ENCODE measurements at regions not wholly inside any gene's neighbourhood (a gene's known extent, or its start where the extent isn't known, plus 50 kb on each side); places are given as distances from the start of the nearest gene placed in this dataset.

DNA sequence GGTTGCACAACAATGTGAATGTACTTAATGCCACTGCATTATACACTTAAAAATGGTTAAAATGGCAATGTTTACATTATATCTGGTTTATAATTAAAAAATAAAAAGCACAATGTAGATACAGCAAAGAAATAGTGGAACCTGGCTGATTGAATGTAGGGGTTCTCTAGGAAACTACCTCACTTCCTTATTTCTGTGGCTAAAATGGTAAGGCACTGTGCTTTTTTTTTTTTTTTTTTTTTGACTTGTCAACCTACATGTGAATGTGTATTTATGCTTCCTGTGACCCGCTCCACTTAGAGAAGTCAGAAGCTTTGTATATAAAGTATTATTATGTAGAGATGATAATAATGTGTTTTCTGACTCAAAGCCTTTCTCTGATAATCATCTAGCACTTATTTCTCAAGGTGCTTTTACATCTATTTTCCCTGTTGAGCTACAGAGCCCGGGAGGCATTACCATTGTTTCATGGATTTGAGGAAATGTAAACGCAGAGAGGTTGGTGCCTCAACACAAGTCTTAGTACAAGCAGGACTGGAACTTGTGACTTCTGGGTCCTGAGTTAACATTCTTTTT is 55.0 kb downstream of the SOX4 start:
- no peak for TF ChIP-seq POLR2A (IDR thresholded peaks at IDR 0.05)
- TF ChIP-seq, protein P1, sequence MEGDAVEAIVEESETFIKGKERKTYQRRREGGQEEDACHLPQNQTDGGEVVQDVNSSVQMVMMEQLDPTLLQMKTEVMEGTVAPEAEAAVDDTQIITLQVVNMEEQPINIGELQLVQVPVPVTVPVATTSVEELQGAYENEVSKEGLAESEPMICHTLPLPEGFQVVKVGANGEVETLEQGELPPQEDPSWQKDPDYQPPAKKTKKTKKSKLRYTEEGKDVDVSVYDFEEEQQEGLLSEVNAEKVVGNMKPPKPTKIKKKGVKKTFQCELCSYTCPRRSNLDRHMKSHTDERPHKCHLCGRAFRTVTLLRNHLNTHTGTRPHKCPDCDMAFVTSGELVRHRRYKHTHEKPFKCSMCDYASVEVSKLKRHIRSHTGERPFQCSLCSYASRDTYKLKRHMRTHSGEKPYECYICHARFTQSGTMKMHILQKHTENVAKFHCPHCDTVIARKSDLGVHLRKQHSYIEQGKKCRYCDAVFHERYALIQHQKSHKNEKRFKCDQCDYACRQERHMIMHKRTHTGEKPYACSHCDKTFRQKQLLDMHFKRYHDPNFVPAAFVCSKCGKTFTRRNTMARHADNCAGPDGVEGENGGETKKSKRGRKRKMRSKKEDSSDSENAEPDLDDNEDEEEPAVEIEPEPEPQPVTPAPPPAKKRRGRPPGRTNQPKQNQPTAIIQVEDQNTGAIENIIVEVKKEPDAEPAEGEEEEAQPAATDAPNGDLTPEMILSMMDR (IDR thresholded peaks at IDR 0.05): no peak
- Histone ChIP-seq H3K4me1 (no peaks in the 10 kb centered on the region), H3K27me3 (no peaks in the 10 kb centered on the region), H3K4me3 (no peak overlapping the region), H3K9me3 (no peaks in the 10 kb centered on the region), H3K27ac (no peak overlapping the region), H3K36me3 (no peaks in the 10 kb centered on the region)
- intact Hi-C loops (cut with DNase I): no loop called here
- 70 to 76% (median 75%) methylated on average over 3 of the region's 3 CpGs for WGBS, 4 donors
- DNase-seq: no peak
- no peak for ATAC-seq

DNA sequence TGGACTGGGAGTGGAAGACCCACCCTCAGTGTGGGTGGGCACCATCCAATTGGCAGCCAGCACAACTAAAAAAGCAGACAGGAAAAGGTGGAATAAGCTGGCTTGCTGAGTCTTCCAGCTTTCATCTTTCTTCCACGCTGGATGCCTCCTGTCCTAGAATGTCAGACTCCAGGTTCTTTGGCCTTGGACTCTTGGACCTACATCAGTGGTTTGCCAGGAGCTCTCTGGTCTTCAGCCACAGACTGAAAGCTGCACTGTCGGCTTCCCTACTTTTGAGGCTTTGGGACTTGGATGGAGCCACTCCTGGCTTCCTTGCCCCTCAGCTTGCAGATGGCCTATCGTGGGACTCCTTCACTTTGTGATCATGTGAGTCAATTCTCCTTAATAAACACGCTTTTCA is 59.8 kb downstream of the SOX4 start:
- Histone ChIP-seq H3K27ac (no peak overlapping the region), H3K9me3 (no peaks in the 10 kb centered on the region), H3K4me1 (no peaks in the 10 kb centered on the region), H3K4me3 (no peak overlapping the region), H3K36me3 (no peaks in the 10 kb centered on the region), H3K27me3 (no peaks in the 10 kb centered on the region)
- intact Hi-C loops (cut with DNase I): no loop called here
- DNase-seq: no peak
- ATAC-seq: no peak
- TF ChIP-seq POLR2A (IDR thresholded peaks at IDR 0.05): no peak
- TF ChIP-seq, protein P1 (IDR thresholded peaks at IDR 0.05): no peak
- WGBS, 4 donors: 67 to 94% (median 69%) methylated on average over 4 of the region's 4 CpGs

- DNase-seq: no peak
- Histone ChIP-seq H3K36me3 (no peaks in the 10 kb centered on the region), H3K27me3 (no peaks in the 10 kb centered on the region), H3K4me3 (no peak overlapping the region), H3K27ac (no peak overlapping the region), H3K4me1 (no peaks in the 10 kb centered on the region), H3K9me3 (no peaks in the 10 kb centered on the region)
- no peak for ATAC-seq
- TF ChIP-seq, protein P1 (IDR thresholded peaks at IDR 0.05): no peak
- no peak for TF ChIP-seq POLR2A (IDR thresholded peaks at IDR 0.05)
- 79 to 83% (median 82%) methylated on average over 7 of the region's 7 CpGs for WGBS, 4 donors
- intact Hi-C loops (cut with DNase I): no loop called here
Measured at GRCh38 chr6:21653905-21654304, 60.4 kb downstream of the SOX4 start.

GRCh38 chr6:21654361-21654760 is 60.8 kb downstream of the SOX4 start:
- Histone ChIP-seq H3K27me3 (no peaks in the 10 kb centered on the region), H3K9me3 (no peaks in the 10 kb centered on the region), H3K4me3 (no peak overlapping the region), H3K27ac (no peak overlapping the region), H3K36me3 (no peaks in the 10 kb centered on the region), H3K4me1 (no peaks in the 10 kb centered on the region)
- intact Hi-C loops (cut with DNase I): no loop called here
- ATAC-seq (no peak), DNase-seq (no peak)
- WGBS, 4 donors: 91 to 97% (median 95%) methylated on average over 2 of the region's 2 CpGs
- TF ChIP-seq, protein P1 (IDR thresholded peaks at IDR 0.05): no peak
- TF ChIP-seq POLR2A (IDR thresholded peaks at IDR 0.05): no peak

Measured in heart left ventricle (tissue), 16 donors.